Lung (tissue), 11 donors: ENCODE measurements at regions not wholly inside any gene's neighbourhood (a gene's known extent, or its start where the extent isn't known, plus 50 kb on each side); places are given as distances from the start of the nearest gene placed in this dataset.

Experiments
- ATAC-seq: fragments of 200-7000 bp; cut with Tn5 transposase; one replicate; pipeline ENCODE4 v1.9.1; 2020; ENCODE audit warnings: moderate number of reproducible peaks; ENCODE audit not compliant: insufficient read depth, low FRiP score
- DNase-seq, 3 donors: peaks; one replicate each; pipeline ENCODE4 v3.0.0-alpha.2; 2013 to 2017
- H3K27ac ChIP-seq, 2 donors: one replicate each; pipeline ENCODE4 v1.5.1; 2013; ENCODE audit warnings: mild to moderate bottlenecking in 2 of 2, moderate library complexity in 2 of 2, control low read depth in 1 of 2, inconsistent platforms in 1 of 2, low read depth in 1 of 2, low read length in 1 of 2
- H3K27me3 ChIP-seq, 3 donors: one replicate each; pipeline ENCODE4 v1.5.1; 2013; ENCODE audit warnings: low read length in 2 of 3; ENCODE audit not compliant: control insufficient read depth in 3 of 3, insufficient read depth in 3 of 3
- H3K36me3 ChIP-seq, 4 donors: one replicate each; pipeline ENCODE4 v1.5.1; 2013; ENCODE audit warnings: low read length in 4 of 4, mild to moderate bottlenecking in 1 of 4, moderate library complexity in 1 of 4; ENCODE audit not compliant: control insufficient read depth in 4 of 4, insufficient read depth in 4 of 4
- H3K4me1 ChIP-seq, 5 donors: one replicate each; pipeline ENCODE4 v1.5.1; 2013; ENCODE audit warnings: low read length in 5 of 5, mild to moderate bottlenecking in 2 of 5, moderate library complexity in 1 of 5; ENCODE audit not compliant: control insufficient read depth in 5 of 5, insufficient read depth in 5 of 5
- H3K4me3 ChIP-seq: one replicate; pipeline ENCODE4 v1.5.1; 2013; ENCODE audit warnings: mild to moderate bottlenecking, control low read depth, moderate library complexity
- H3K9ac ChIP-seq, 2 donors: one replicate each; pipeline ENCODE4 v1.5.1; 2013; ENCODE audit warnings: low read length in 2 of 2, control low read depth in 1 of 2; ENCODE audit not compliant: insufficient read depth in 1 of 2
- H3K9me3 ChIP-seq, 4 donors: one replicate each; pipeline ENCODE4 v1.5.1; 2013; ENCODE audit warnings: low read length in 3 of 4, mild to moderate bottlenecking in 1 of 4, moderate library complexity in 1 of 4; ENCODE audit not compliant: control insufficient read depth in 4 of 4, insufficient read depth in 3 of 4
- WGBS, 2 donors: extraction: QIAGEN DNeasy Blood & Tissue Kit; methylation state at CpG; one replicate each; pipeline ENCODE4 v1.1.7; 2013; 5-methylcytosine and 5-hydroxymethylcytosine counted together
- TF ChIP-seq, protein P1 (sequence below): IDR thresholded peaks from 2 replicates; pipeline ENCODE4 v1.5.1; 2012; ENCODE audit warnings: mild to moderate bottlenecking; ENCODE audit errors: control extremely low read depth, extremely low read depth
- donor health status: control.
- donor health status: control.
- donor health status: Bipolar disorder and iron deficiency.
- donor health status: healthy.
- donor health status: DM: yes; HTN: yes; CAD: no.

GRCh38 chr17:34721326-34721725, 141.9 kb downstream of the TMEM132E start:
- no peaks in the 10 kb centered on the region for H3K9me3 ChIP-seq
- TF ChIP-seq, protein P1, sequence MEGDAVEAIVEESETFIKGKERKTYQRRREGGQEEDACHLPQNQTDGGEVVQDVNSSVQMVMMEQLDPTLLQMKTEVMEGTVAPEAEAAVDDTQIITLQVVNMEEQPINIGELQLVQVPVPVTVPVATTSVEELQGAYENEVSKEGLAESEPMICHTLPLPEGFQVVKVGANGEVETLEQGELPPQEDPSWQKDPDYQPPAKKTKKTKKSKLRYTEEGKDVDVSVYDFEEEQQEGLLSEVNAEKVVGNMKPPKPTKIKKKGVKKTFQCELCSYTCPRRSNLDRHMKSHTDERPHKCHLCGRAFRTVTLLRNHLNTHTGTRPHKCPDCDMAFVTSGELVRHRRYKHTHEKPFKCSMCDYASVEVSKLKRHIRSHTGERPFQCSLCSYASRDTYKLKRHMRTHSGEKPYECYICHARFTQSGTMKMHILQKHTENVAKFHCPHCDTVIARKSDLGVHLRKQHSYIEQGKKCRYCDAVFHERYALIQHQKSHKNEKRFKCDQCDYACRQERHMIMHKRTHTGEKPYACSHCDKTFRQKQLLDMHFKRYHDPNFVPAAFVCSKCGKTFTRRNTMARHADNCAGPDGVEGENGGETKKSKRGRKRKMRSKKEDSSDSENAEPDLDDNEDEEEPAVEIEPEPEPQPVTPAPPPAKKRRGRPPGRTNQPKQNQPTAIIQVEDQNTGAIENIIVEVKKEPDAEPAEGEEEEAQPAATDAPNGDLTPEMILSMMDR, result no peak
- peaks cover 0 to 3% (median 0%) of the 10 kb centered on the region in 3 donors for H3K27me3 ChIP-seq
- ATAC-seq (no peak), DNase-seq (no peak)
- 78 to 90% methylated on average over 6 of the region's 6 CpGs for WGBS, 2 donors
- H3K9ac ChIP-seq, result no peak overlapping the region
- no peaks in the 10 kb centered on the region for H3K4me1 ChIP-seq
- H3K27ac ChIP-seq, result no peak overlapping the region
- no peak overlapping the region for H3K4me3 ChIP-seq
- H3K36me3 ChIP-seq, result no peaks in the 10 kb centered on the region

GRCh38 chr17:34720760-34721159, 141.4 kb downstream of the TMEM132E start:
- Histone ChIP-seq H3K36me3 (no peaks in the 10 kb centered on the region), H3K27me3 (peaks cover 0 to 3% (median 0%) of the 10 kb centered on the region in 3 donors), H3K4me3 (no peak overlapping the region), H3K27ac (no peak overlapping the region), H3K4me1 (no peaks in the 10 kb centered on the region), H3K9me3 (no peaks in the 10 kb centered on the region), H3K9ac (no peak overlapping the region)
- ATAC-seq (no peak), DNase-seq (no peak)
- TF ChIP-seq, protein P1, result no peak

DNA sequence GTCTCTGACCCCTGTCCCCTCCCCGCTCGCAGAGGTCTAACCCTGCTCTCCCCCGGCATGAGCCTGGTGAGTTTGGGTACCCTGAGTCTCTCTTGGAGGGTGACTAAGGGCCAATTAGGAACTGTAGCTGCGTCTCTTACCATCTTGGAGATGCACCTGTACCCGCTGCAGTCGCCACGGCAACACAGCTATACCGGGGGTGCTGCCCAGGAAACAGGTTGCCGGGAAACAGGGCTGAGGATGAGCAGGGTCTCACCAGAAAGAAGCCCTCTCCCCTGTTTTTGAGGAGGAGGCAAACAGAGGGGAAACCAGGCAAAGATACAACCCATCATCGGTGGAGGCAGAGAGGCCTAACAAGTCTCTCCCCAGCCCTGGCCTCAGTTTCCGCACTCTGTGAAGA, 140.2 kb downstream of the TMEM132E start:
- H3K9ac ChIP-seq, result no peak overlapping the region
- H3K27ac ChIP-seq, result no peak overlapping the region
- WGBS, 2 donors, result 80 to 86% methylated on average over 11 of the region's 11 CpGs
- H3K27me3 ChIP-seq, result peaks cover 0 to 3% (median 0%) of the 10 kb centered on the region in 3 donors
- DNase-seq, result no peak
- no peaks in the 10 kb centered on the region for H3K36me3 ChIP-seq
- ATAC-seq, result no peak
- TF ChIP-seq, protein P1, result no peak
- H3K4me3 ChIP-seq, result no peak overlapping the region
- H3K9me3 ChIP-seq, result no peaks in the 10 kb centered on the region
- H3K4me1 ChIP-seq, result no peaks in the 10 kb centered on the region

DNA sequence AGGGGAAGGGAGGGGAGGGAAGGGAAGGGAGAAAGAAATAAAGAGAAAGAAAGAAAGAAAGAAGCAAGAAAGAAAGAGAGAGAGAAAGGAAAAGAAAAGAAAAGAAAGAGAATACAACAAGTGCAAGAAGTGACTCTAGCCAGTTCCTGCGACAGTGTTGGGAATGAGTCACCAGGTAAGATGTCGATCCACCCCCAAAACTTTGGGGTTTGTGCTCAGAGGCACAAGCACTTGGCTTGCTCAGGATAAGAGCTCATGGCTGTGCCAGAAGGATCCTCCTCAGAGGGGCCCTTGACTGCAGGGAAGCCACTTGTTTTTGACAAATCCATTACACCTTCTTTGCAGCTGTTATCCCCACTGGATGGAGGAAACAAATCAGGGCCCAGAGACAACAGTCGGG, 137.7 kb downstream of the TMEM132E start:
- TF ChIP-seq, protein P1, result no peak
- Histone ChIP-seq H3K9ac (no peak overlapping the region), H3K4me3 (no peak overlapping the region), H3K4me1 (no peaks in the 10 kb centered on the region), H3K36me3 (no peaks in the 10 kb centered on the region), H3K27me3 (peaks cover 0 to 3% (median 0%) of the 10 kb centered on the region in 3 donors), H3K9me3 (no peaks in the 10 kb centered on the region), H3K27ac (no peak overlapping the region)
- WGBS, 2 donors, result 60 to 75% methylated on average over 3 of the region's 3 CpGs
- DNase-seq (no peak), ATAC-seq (no peak)
